Kidney capillary endothelial cell (primary cell): ENCODE measurements at regions not wholly inside any gene's neighbourhood (a gene's known extent, or its start where the extent isn't known, plus 50 kb on each side); places are given as distances from the start of the nearest gene placed in this dataset.

Source experiments
- DNase-seq: peaks from one replicate; pipeline ENCODE4 v3.0.0-alpha.2; 2018; ENCODE audit warnings: low spot score

DNA sequence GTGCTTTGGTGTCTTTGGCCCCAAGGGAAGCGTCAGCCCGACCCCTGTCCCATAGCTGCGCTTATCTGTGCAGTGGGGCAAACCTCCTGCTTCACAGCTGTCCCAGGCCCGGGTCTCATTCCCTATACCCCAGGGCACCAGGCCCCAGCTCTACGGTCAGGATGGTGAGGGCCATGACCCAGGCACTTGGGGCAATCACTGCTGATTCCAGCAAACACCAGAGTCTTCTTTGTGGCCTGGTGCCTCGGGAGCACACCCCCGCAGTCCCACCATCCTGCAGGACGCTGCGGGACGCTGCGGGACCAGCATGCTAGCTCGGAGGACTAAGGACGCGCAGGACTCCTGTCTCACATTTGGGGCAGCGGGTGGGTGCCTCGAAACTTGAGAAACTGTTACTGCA is 116.9 kb upstream of the HDAC4 start:
- no peak for DNase-seq

GRCh38 chr2:239516954-239517305 is 116.1 kb upstream of the HDAC4 start:
- DNase-seq: no peak

DNA sequence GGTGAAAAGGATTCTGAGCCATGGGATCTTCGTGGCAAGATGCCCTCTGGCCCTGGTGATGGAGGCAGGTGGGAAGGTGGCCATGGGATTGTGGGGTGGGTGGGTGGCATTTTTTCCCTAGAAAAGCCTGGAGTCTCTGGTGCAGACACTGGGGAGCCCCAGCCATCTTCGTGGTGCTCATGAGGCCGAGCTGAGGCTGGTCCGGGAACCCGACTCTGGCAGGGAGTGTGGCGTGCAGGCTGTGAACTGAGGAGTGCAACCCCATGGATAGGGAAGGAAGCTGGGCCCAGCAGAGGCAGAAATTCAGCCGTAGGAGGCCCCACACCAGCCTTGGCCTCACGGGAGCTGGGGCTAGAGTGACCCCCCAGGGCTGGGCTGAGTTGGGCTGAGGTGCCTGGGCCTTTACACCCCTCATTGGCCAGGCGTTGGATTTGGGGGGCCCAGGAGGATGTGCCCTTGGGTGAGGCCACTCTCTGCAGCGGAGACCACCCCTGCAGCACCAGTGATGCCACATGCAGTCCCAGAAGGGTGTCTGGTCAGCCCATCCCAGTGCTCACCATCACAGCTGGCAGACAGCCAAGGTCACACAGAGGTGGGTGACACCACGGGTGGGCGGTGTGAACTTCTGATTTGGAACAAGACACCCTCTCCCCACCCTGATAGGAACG is 115.6 kb upstream of the HDAC4 start:
- no peak for DNase-seq

DNA sequence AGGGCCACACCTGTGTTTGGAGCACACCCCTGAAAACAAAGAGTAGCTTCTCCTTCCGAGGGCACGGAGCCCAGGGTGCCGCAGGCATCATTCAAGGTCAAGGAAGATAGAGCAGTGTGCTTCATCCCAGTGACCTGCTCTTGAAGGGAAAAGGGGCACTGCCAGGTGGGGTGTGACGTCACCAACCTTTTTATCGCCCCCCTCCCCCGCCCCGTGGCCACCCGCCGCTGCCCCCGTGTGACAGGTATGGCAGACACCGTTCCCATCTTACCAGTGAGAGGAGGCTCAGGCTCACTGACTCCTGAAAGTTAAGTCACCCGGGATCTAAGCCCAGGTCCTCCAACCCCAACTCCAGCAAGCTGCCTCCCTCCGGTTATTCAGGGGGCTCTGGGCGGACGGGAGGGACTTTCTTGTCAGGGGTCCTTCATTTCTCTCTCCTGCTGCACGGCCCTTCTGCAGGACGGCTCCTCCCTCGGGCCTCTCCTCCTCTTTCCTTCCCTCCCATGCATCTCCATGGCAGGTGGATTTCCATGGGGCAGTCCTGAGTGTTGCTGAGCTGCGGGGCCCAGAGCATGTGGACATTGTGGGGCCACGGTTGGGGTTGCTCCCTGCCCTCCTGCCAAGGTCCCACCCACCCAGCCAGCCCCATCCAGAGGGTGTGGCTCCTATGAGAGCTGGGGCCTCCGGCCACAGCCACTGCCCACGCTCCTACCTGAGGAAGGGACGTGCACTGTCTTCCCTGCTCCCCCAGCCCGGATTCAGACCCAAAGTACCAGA is 114.1 kb upstream of the HDAC4 start:
- no peak for DNase-seq

DNA sequence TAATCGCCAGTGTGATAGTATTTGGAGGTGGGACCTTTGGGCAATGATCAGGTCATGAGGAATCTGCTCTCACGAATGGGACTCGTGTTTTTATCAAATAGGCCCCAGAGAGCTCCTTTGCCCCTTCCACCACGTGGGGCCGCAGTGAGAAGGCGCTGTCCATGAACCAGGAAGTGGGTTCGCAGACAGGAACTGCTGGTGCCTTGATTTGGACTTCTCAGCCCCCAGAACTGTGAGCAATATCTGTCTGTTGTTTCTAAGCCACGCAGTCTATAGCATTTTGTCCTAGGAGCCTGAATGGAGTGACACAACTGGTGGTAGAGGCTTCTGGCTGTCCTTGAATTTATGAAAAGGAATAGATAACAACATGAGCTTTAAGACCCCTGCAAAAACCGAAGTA is 111.2 kb upstream of the HDAC4 start:
- DNase-seq: no peak

DNA sequence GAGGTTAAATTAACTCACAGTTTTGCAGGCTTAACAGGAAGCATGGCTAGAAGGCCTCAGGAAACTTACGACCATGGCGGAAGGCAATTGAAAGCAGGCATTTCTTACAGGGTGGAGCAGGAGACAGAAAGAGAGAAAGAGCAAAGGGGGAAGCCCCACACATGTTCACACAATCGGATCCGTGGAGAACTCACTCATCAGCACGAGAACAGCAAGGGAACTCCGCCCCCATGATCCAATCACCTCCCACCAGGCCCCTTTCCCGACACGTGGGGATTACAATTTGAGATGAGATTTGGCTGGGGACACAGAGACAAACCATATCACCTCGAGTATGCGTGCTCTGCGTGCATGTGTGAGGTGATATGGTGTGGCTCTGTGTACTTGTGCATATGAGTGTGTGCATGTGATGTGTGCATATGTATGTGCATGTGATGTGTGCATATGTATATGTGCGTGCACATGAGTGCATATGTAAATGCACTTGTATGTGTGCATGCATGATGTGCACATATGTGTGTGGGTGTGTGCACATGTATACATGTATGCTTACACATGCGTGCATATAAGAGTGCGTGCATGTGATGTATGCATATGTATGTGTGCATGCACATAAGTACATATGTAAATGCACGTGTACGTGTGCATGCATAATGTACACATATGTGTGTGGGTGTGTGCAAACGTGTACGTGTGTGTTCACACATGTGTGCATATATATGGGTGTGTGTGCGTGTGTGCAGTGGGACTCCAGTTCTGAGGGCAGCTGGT is 108.7 kb upstream of the HDAC4 start:
- DNase-seq: no peak

DNA sequence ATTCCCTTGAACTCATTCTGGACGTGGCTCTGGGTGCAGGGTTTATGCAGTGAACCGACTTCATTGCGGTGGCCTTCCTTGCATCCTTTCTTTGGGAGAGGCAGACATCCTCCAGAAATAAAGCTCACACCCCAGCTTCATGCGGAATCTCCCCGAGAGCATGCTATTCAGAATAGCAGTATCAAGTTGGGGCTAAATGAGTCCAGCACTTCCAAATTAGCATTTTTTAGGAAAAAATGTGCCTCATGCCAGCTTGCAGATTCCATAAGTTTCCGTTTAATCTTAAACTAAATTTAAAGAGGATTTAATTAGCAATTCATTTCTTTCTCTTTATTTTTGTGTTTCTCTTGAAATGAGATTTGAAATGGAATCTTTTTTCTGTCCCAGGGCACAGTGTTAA is 107.4 kb upstream of the HDAC4 start:
- DNase-seq: no peak

DNA sequence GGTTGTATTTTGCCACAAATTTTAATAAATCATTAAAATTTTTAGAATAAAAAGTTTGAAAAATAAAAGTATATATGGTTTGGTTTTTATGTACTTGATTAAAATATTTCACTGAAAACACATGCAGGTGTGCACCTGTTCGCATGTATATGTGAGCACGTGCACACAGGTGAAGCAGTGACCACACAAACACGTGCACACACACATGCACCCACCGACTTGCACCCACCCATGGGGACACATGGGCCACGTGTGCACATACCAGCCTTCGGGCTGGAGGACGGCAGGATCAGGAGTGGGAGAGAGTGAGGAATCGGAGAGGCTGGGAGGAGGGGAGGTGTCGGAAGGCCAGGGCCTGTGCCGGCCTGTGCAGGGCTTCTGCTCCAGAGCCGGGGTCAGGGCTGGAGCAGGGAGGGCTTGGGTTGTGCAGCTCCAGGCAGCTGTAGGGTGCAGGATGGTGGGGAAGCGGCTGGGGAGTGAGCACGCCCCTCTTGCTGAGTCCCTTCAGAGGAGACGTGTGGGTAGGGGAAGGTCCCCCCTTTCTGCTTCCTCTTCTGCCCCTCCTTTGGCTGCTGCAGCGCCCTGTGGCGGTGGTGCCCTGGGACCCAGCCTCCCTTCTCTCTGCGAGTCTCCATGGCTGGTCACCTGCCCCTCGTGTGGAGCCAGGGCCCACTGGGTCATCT is 106.9 kb upstream of the HDAC4 start:
- DNase-seq: no peak

- no peak for DNase-seq
These were observed 106.1 kb upstream of the HDAC4 start for GRCh38 chr2:239506961-239507360.

DNA sequence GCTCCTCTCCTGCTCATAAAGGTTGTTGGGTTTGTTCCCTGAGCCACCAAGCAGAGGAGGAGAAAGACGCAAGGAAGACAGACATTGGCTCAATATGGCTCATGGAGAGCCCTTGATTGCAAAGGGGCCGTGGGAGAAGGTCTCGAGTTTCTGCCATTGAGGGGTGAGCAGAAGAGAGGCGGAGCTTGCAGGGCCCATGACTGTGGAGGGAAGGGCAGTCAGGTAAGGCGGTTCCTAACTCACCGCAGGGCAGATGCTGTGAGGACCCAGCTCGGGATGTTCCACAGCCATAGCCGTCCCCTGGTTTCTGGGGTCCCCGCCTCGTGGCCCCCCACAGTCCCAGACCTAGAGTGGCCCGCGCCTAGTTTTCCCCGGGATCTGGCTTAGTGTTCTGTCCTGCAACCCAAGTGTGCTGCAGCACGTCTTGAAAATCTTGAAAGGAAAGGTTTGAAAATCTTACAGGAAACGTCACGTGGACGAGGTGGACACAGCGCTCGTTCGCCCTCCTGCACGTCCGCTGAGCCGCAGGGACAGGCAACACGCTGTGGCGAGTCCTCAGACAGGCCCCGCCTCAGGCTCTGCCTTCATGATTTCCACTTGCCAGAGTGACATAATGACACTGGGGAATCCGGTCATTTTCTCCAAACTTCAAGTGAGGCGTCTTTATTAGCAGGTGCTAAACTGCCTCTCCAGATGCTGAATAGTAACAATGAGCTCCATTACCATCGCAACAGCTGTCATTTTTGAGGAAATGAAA is 105.5 kb upstream of the HDAC4 start:
- no peak for DNase-seq

DNA sequence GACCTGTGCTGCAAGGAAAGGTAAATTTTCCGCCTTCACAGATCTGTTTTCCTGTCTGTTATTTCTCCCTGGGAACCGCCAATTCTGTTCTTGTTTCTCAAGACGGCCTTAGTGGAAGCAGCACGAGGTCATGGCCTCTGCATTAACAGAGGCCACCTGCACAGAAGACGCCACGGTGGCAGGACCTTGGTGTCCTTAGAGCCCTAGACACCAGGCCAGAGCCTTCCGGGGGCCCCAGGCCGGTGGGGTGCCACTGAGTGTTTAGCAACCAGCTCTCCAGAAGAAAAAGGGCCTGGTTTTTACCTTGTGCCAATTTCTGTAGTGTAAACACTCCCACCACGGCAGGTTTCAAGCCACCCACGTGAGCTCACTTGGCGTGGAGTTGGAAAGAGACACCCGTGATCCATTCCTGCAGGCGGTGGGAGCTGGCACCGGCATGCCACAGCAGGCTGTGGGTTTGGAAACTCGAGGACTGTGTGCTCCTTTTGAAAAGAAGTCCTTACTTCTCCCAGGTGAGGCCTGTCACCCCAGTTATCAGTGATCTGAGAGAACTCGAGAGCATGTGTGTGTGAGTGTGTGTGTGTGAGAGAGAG is 103.9 kb upstream of the HDAC4 start:
- no peak for DNase-seq

DNA sequence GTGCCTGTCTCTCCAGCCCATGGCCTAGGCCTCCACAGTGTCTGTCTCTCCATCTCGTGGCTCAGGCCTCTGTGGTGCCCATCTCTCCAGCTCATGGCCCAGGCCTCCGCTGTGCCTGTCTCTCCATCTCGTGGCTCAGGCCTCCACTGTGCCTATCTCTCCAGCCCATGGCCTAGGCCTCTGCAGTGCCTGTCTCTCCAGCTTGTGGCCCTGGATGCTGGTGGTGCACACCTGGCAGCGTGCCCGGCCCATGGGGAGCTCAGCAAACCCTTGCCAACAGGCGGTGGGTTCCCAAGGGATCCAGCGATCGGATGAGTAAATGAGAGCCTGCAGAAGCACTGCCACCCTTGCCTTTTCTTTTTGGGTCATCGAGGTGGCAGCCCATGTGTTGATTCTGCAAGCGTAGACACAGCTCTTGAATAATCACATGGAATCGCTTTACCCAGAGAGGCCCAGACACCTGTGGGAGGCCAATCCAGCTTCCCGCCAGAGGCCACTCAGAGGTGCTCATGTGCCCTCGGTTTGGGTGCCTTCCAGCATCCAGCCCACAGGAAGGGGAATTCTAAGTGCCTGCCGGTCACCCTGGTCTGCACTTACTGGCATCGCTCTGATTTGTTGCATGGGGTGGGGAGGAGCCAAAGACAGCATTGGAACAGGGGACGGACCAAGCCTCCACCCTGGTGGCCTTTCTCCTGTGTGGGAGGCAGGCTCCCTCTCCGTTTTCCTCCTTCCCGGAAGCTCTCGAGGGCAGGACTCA is 101.8 kb upstream of the HDAC4 start:
- no peak for DNase-seq

- no peak for DNase-seq
These were observed 100.0 kb upstream of the HDAC4 start for GRCh38 chr2:239500574-239501550.

GRCh38 chr2:239499726-239500573 is 99.1 kb upstream of the HDAC4 start:
- no peak for DNase-seq

GRCh38 chr2:239498981-239499634 is 98.3 kb upstream of the HDAC4 start:
- DNase-seq: no peak

DNA sequence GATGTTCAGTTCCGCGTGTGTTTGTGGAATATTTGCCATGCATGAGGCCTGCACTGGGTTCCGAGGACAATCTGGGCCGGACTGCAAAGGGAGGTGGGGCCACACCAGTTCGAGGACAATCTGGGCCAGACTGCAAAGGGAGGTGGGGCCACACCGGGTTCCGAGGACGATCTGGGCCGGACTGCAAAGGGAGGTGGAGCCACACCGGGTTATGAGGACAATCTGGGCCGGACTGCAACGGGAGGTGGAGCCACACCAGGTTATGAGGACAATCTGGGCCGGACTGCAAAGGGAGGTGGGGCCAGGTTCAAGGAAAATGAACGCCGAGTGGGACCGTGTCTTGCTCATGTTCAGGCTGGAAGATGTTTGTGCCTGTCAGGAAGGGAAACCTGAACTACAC is 97.8 kb upstream of the HDAC4 start:
- DNase-seq: no peak

DNA sequence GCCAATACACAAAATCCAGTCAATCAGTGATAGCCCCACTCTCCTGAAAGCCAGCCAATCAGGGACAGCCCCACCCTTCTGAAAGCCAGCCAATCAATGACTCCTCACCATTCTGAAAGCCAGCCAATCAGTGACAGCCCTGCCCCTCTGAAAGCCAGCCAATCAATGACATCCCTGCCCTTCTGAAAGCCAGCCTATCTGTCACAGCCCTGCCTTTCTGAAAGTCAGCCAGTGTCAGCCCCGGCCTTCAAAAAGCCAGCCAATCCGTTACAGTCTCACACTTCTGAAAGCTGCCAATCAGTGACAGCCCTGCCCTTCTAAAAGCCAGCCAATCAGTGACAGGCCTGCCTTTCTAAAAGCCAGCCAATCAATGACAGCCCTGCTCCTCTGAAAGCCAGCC is 95.9 kb upstream of the HDAC4 start:
- no peak for DNase-seq

DNA sequence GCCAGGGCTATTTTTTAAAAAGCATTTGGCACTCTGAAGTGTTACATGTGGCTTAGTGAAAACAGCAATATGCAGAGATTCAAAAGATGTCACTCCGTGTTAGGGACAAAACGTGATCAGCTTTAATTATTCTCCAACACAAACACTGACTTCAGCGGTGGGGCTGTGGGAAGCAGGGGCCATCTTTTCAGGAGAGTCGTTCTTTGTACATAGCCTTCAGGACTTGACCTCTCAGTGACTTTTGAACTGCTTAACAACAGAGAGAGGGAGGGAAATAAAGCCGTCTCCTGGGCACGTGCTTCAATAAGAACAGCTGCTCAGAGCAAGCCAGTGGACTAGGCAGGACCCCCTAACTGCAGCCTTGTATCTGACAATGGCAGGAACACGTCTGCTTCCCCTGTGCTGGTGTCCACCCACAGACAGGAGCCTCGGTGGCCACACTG is 95.0 kb upstream of the HDAC4 start:
- no peak for DNase-seq
